ENCODE measurements at regions not wholly inside any gene's neighbourhood (a gene's known extent, or its start where the extent isn't known, plus 50 kb on each side); places are given as distances from the start of the nearest gene placed in this dataset.

GRCh38 chr3:115420086-115420485, 203.2 kb upstream of the GAP43 start:
- TF ChIP-seq CTCF (IDR thresholded peaks at IDR 0.05; ENCODE audit: control insufficient read depth, extremely low read depth, insufficient read depth): no peak
- DNase-seq (ENCODE audit: low read depth): no peak
- H3K4me3 ChIP-seq (ENCODE audit: low read depth, low read length): no peak overlapping the region

- no peak for TF ChIP-seq CTCF (IDR thresholded peaks at IDR 0.05; ENCODE audit: control insufficient read depth, extremely low read depth, insufficient read depth)
- DNase-seq (ENCODE audit: low read depth): no peak
- no peak overlapping the region for H3K4me3 ChIP-seq (ENCODE audit: low read depth, low read length)
These were observed 200.1 kb upstream of the GAP43 start for GRCh38 chr3:115423170-115423569.

- DNase-seq (ENCODE audit: low read depth): no peak
- no peak for TF ChIP-seq CTCF (IDR thresholded peaks at IDR 0.05; ENCODE audit: control insufficient read depth, extremely low read depth, insufficient read depth)
- no peak overlapping the region for H3K4me3 ChIP-seq (ENCODE audit: low read depth, low read length)
These were observed 194.5 kb upstream of the GAP43 start for GRCh38 chr3:115428841-115429240.

- DNase-seq (ENCODE audit: low read depth): no peak
- no peak for TF ChIP-seq CTCF (IDR thresholded peaks at IDR 0.05; ENCODE audit: control insufficient read depth, extremely low read depth, insufficient read depth)
- H3K4me3 ChIP-seq (ENCODE audit: low read depth, low read length): no peak overlapping the region
These were observed 186.5 kb upstream of the GAP43 start for GRCh38 chr3:115436767-115437301.

- no peak for TF ChIP-seq CTCF (IDR thresholded peaks at IDR 0.05; ENCODE audit: control insufficient read depth, extremely low read depth, insufficient read depth)
- DNase-seq (ENCODE audit: low read depth): no peak
- H3K4me3 ChIP-seq (ENCODE audit: low read depth, low read length): no peak overlapping the region
These were observed 184.5 kb upstream of the GAP43 start for GRCh38 chr3:115438799-115439198.

- H3K4me3 ChIP-seq (ENCODE audit: low read depth, low read length): no peak overlapping the region
- TF ChIP-seq CTCF (IDR thresholded peaks at IDR 0.05; ENCODE audit: control insufficient read depth, extremely low read depth, insufficient read depth): no peak
- no peak for DNase-seq (ENCODE audit: low read depth)
These were observed 177.8 kb upstream of the GAP43 start for GRCh38 chr3:115445559-115445958.

GRCh38 chr3:115448851-115449250, 174.5 kb upstream of the GAP43 start:
- DNase-seq (ENCODE audit: low read depth): no peak
- no peak overlapping the region for H3K4me3 ChIP-seq (ENCODE audit: low read depth, low read length)
- no peak for TF ChIP-seq CTCF (IDR thresholded peaks at IDR 0.05; ENCODE audit: control insufficient read depth, extremely low read depth, insufficient read depth)
